ENCODE measurements at regions not wholly inside any gene's neighbourhood (a gene's known extent, or its start where the extent isn't known, plus 50 kb on each side); places are given as distances from the start of the nearest gene placed in this dataset.

DNA sequence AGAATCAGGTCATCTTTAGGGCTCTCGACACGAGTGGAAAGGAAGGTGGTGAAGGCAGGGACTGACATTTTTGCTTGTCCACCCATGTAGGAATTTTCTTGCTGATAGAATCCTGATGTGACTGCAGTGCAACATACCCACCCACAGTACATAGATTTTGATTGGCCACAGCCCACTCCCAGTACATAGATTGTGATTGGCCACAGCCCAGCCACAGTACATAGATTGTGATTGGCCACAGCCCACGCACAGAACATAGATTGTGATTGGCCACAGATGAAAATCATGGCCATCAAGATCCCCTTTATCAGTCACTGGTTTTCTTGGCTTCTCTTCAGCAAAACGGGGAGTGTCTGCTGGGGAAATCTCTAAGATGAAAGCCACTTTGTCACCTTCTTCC, 1041.5 kb downstream of the AACS start:
- dilution Hi-C loops (cut with MboI; ENCODE audit: extremely low pct_ligation_motif_present, low sequenced_read_pairs) (no loop called here), intact Hi-C loops (cut with micrococcal nuclease) (no loop called here)
- DNase-seq (ENCODE audit: low read depth, low spot score) (no peak), FAIRE-seq (no peak)
- no peak for TF ChIP-seq GATA2 (IDR thresholded peaks at IDR 0.05; ENCODE audit: insufficient read depth, insufficient read length, low read depth, low read length)
- H3K36me3 ChIP-seq (ENCODE audit: control insufficient read depth in 2 of 2, extremely low read depth in 1 of 2, insufficient read depth in 2 of 2, low read length in 2 of 2), result no peaks in the 10 kb centered on the region
- BruUV-seq (replicated peaks), result no TSS peak
- H3K27ac ChIP-seq (ENCODE audit: insufficient read depth, low read depth, low read length), result no peak overlapping the region
- no peak overlapping the region for H3K9ac ChIP-seq (replicated peaks; ENCODE audit: extremely low read depth, insufficient read depth, low read length)
- ChIA-PET CTCF (no interaction called here), POLR2A (no interaction called here)
- no peaks in the 10 kb centered on the region for H3K79me2 ChIP-seq (ENCODE audit: control insufficient read depth, insufficient read depth, low read length)
- peaks cover 1% of the 10 kb centered on the region for H3K9me3 ChIP-seq (replicated peaks; ENCODE audit: control insufficient read depth, insufficient read depth, low read length)
- no peak overlapping the region for H2AFZ ChIP-seq (ENCODE audit: low read depth, low read length)
- H3K4me3 ChIP-seq (replicated peaks in 1 of 3; ENCODE audit: insufficient read depth in 1 of 3, low read depth in 1 of 3, low read length in 3 of 3), result no peak overlapping the region
- H3K4me1 ChIP-seq (ENCODE audit: control insufficient read depth, extremely low read depth, insufficient read depth, low read length), result no peaks in the 10 kb centered on the region
- H3K9me1 ChIP-seq (replicated peaks; ENCODE audit: control insufficient read depth, extremely low read depth, insufficient read depth, low read length), result no peaks in the 10 kb centered on the region
- H4K20me1 ChIP-seq (replicated peaks; ENCODE audit: control insufficient read depth, extremely low read depth, insufficient read depth, low read length), result no peaks in the 10 kb centered on the region
- H3K27me3 ChIP-seq (ENCODE audit: control insufficient read depth in 2 of 2, insufficient read depth in 2 of 2, low read length in 2 of 2), result no peaks in the 10 kb centered on the region
- H3K4me2 ChIP-seq (ENCODE audit: insufficient read depth, low read length), result no peak overlapping the region

GRCh38 chr12:126107659-126108058, 1042.4 kb downstream of the AACS start:
- no TSS peak for BruUV-seq (replicated peaks)
- dilution Hi-C loops (cut with MboI; ENCODE audit: extremely low pct_ligation_motif_present, low sequenced_read_pairs), result no loop called here
- peaks cover 1% of the 10 kb centered on the region for H3K9me3 ChIP-seq (replicated peaks; ENCODE audit: control insufficient read depth, insufficient read depth, low read length)

More at GRCh38 chr12:126107659-126108058, 1042.4 kb downstream of the AACS start:
- H3K4me1 ChIP-seq (ENCODE audit: control insufficient read depth, extremely low read depth, insufficient read depth, low read length), result no peaks in the 10 kb centered on the region
- H3K27ac ChIP-seq (ENCODE audit: insufficient read depth, low read depth, low read length), result no peak overlapping the region
- no peaks in the 10 kb centered on the region for H4K20me1 ChIP-seq (replicated peaks; ENCODE audit: control insufficient read depth, extremely low read depth, insufficient read depth, low read length)
- H3K4me3 ChIP-seq (replicated peaks in 1 of 3; ENCODE audit: insufficient read depth in 1 of 3, low read depth in 1 of 3, low read length in 3 of 3), result no peak overlapping the region
- H3K27me3 ChIP-seq (ENCODE audit: control insufficient read depth in 2 of 2, insufficient read depth in 2 of 2, low read length in 2 of 2), result no peaks in the 10 kb centered on the region
- no peaks in the 10 kb centered on the region for H3K79me2 ChIP-seq (ENCODE audit: control insufficient read depth, insufficient read depth, low read length)
- no peak overlapping the region for H3K4me2 ChIP-seq (ENCODE audit: insufficient read depth, low read length)
- ChIA-PET POLR2A (no interaction called here), CTCF (no interaction called here)
- no peaks in the 10 kb centered on the region for H3K9me1 ChIP-seq (replicated peaks; ENCODE audit: control insufficient read depth, extremely low read depth, insufficient read depth, low read length)
- TF ChIP-seq EZH2 (IDR thresholded peaks at IDR 0.05; ENCODE audit: borderline replicate concordance, low read depth, low read length, severe bottlenecking) (no peak), MAX (IDR thresholded peaks at IDR 0.05; ENCODE audit: insufficient read depth, insufficient read length) (no peak), MYC (IDR thresholded peaks at IDR 0.05; ENCODE audit: low read depth, low read length) (no peak), GATA2 (IDR thresholded peaks at IDR 0.05; ENCODE audit: insufficient read depth, insufficient read length, low read depth, low read length) (no peak), CTCF (IDR thresholded peaks at IDR 0.05; ENCODE audit: extremely low read depth in 1 of 2, insufficient read depth in 1 of 2, low read depth in 1 of 2, low read length in 2 of 2) (no peak), JUN (IDR thresholded peaks at IDR 0.05; ENCODE audit: borderline replicate concordance, insufficient read depth, insufficient read length, low read depth) (no peak), POLR2A (IDR thresholded peaks at IDR 0.05; ENCODE audit: low read depth, low read length) (no peak), POLR2AphosphoS5 (IDR thresholded peaks at IDR 0.05; ENCODE audit: insufficient read depth, low read depth, low read length) (no peak), FOS (IDR thresholded peaks at IDR 0.05; ENCODE audit: borderline replicate concordance, insufficient read depth, low read length) (no peak)
- no peak overlapping the region for H3K9ac ChIP-seq (replicated peaks; ENCODE audit: extremely low read depth, insufficient read depth, low read length)
- FAIRE-seq (no peak), DNase-seq (ENCODE audit: low read depth, low spot score) (no peak)
- intact Hi-C loops (cut with micrococcal nuclease), result no loop called here
- H2AFZ ChIP-seq (ENCODE audit: low read depth, low read length), result no peak overlapping the region
- H3K36me3 ChIP-seq (ENCODE audit: control insufficient read depth in 2 of 2, extremely low read depth in 1 of 2, insufficient read depth in 2 of 2, low read length in 2 of 2), result no peaks in the 10 kb centered on the region

Data from endothelial cell of umbilical vein (primary cell).